ENCODE measurements at regions not wholly inside any gene's neighbourhood (a gene's known extent, or its start where the extent isn't known, plus 50 kb on each side); places are given as distances from the start of the nearest gene placed in this dataset.

DNA sequence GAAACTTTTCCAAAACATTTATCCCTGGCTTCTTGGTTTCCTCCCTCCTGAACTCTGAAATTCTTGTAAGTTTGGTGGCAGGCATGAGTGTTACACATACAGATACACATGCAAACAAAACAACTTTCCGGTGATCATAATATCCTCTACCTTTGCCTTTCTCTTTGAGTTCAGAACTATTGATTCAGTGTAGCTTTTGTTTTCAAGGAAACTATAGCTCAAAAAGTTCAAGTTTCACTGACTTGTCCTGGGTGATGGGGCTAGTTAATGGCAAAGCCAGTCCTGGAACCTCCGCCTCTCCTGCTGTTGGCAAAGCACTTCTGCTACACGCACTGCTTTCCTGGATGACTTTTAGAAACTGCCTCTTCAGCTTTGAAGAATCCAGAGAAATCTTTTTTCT lies 177.3 kb upstream of the FAT1 start:
- in situ Hi-C loops (cut with MboI; ENCODE audit: low sequenced_read_pairs), result no loop called here
- Histone ChIP-seq H3K36me3 (replicated peaks) (no peaks in the 10 kb centered on the region), H3K4me1 (no peaks in the 10 kb centered on the region), H3K27me3 (ENCODE audit: low read depth) (no peaks in the 10 kb centered on the region), H3K4me3 (no peak overlapping the region), H3K9me3 (no peaks in the 10 kb centered on the region)
- no peak for DNase-seq (ENCODE audit: low spot score in 2 of 2)

DNA sequence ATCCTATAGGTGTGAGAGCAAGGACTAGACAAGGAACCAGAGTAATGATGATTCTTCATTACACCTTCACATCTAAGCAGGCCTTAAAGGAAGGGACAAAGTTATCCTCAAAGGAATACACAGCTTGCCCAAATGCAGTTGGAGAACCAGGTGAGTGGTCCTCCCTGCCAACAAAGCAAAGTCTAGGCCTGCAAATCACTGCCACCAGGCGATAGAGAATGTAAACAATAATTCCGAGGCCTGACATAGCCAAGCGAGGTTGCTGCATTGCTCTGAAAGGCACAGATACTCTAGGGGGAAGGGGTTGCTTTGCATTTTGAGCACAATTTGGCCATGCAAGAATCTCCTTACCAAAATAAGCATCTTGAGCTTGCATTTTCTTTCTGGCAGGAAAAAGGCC lies 178.2 kb upstream of the FAT1 start:
- Histone ChIP-seq H3K9me3 (no peaks in the 10 kb centered on the region), H3K4me3 (no peak overlapping the region), H3K4me1 (no peaks in the 10 kb centered on the region), H3K27me3 (ENCODE audit: low read depth) (no peaks in the 10 kb centered on the region), H3K36me3 (replicated peaks) (no peaks in the 10 kb centered on the region)
- in situ Hi-C loops (cut with MboI; ENCODE audit: low sequenced_read_pairs), result no loop called here
- no peak for DNase-seq (ENCODE audit: low spot score in 2 of 2)

DNA sequence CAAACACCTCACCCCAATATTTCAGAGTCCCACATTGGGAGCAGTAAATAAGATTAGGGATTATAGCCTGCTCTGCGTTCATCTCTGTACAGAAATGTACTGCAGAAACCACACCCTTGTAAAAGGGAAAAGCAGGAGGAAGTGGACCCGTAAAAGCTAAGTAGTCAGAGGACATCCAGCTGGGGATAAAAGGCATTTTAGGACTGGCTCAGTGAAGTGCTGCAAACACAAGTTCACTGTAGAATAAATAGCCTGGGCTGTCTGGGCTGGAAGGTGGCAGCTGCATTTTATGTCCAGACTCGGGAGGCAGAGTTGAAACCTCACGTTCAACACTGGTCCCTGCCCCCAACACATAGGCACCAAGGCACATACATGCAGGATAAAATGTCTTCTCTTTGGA lies 178.7 kb upstream of the FAT1 start:
- no peaks in the 10 kb centered on the region for H3K36me3 ChIP-seq (replicated peaks)
- no peaks in the 10 kb centered on the region for H3K9me3 ChIP-seq
- DNase-seq (ENCODE audit: low spot score in 2 of 2), result no peak
- no peak overlapping the region for H3K4me3 ChIP-seq
- in situ Hi-C loops (cut with MboI; ENCODE audit: low sequenced_read_pairs), result no loop called here
- H3K27me3 ChIP-seq (ENCODE audit: low read depth), result no peaks in the 10 kb centered on the region
- H3K4me1 ChIP-seq, result no peaks in the 10 kb centered on the region

DNA sequence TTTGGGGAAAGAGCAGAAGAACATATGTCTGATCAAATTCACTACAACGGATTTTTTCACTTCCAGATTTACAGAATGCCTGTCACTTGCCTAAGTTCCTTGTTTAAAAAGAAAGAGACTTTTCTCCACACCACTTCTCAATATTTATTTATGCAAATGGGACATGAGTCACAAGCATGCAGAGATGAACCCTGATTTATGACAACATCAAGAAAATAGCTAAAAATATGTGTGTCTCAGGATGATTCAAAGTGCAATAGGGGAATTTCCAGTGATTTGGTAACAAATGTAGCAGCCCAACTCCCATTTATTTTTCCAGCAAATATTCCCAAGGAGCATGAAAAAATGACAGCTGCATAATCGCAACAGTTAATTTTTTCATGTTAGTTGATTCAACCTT lies 180.4 kb upstream of the FAT1 start:
- DNase-seq (ENCODE audit: low spot score in 2 of 2), result no peak
- H3K36me3 ChIP-seq (replicated peaks), result no peaks in the 10 kb centered on the region
- H3K4me3 ChIP-seq, result no peak overlapping the region
- H3K27me3 ChIP-seq (ENCODE audit: low read depth), result no peaks in the 10 kb centered on the region
- H3K9me3 ChIP-seq, result no peaks in the 10 kb centered on the region
- H3K4me1 ChIP-seq, result no peaks in the 10 kb centered on the region
- in situ Hi-C loops (cut with MboI; ENCODE audit: low sequenced_read_pairs), result no loop called here

DNA sequence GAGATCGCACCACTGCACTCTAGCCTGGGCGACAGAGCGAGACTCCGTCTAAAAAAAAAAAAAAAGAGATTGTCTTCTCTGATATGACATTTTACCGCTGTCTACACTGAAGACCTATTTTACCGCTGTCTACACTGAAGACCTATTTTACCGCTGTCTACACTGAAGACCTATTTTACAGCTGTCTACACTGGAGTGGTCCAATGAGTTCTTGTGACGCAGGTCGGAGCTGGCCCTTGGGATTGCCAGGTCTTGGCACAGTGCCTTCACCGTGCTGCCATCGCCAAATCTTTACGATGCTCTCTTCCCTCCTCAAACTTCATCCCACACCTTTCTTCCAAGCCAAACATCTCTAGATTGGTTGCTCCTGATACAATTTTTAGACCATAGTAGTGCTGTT lies 183.1 kb upstream of the FAT1 start:
- in situ Hi-C loops (cut with MboI; ENCODE audit: low sequenced_read_pairs), result no loop called here
- Histone ChIP-seq H3K4me3 (no peak overlapping the region), H3K4me1 (no peaks in the 10 kb centered on the region)

DNA sequence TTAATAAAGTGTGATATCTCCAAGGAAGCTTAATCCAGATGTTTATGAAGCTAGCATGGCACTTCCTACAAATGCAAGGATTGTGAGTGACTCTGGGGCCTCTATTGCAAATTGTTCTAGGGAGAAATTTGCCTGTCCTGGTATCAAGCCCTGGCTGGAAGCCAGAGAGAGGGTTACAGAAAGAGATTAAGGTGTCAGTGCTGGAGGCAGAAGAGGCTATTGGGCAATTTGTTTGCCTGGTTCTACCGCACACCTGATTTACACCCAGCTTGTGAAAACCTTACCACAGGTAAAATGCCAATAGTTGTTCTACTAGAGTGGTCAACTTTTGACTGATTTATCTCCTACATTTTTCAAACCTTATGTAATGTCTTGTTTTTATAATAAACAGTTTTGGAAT lies 186.7 kb upstream of the FAT1 start:
- in situ Hi-C loops (cut with MboI; ENCODE audit: low sequenced_read_pairs), result no loop called here
- Histone ChIP-seq H3K9me3 (no peaks in the 10 kb centered on the region), H3K36me3 (replicated peaks) (no peaks in the 10 kb centered on the region), H3K27me3 (ENCODE audit: low read depth) (no peaks in the 10 kb centered on the region; the same call in 1 of the 2 replicates), H3K4me3 (no peak overlapping the region), H3K4me1 (no peaks in the 10 kb centered on the region)
- no peak for DNase-seq (ENCODE audit: low spot score in 2 of 2)

More for the DNA sequence above, 183.1 kb upstream of the FAT1 start:
- no peaks in the 10 kb centered on the region; the same call in 1 of the 2 replicates for H3K27me3 ChIP-seq (ENCODE audit: low read depth)
- no peaks in the 10 kb centered on the region for H3K36me3 ChIP-seq (replicated peaks)
- no peaks in the 10 kb centered on the region for H3K9me3 ChIP-seq
- no peak for DNase-seq (ENCODE audit: low spot score in 2 of 2)

DNA sequence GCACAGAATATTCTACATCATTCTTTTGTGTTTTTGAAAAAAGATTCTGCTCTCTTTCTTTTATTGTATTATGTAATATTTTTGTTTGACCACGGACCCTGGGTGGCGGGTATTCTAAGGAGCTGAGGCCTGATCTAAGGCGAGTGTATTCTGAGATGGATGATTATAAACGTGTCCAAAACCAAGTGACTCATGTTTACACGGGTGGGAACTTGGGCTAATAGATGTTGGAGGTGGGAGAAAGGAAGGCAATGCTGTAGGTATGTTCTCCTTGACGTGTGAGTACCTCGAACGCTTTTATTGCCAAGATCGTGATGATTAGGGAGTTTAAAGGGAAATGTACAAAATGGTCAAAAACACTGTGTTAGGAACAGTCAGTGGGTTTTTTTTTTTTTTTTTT lies 188.9 kb upstream of the FAT1 start:
- Histone ChIP-seq H3K9me3 (no peaks in the 10 kb centered on the region), H3K4me3 (no peak overlapping the region), H3K36me3 (replicated peaks) (no peaks in the 10 kb centered on the region), H3K4me1 (no peaks in the 10 kb centered on the region), H3K27me3 (ENCODE audit: low read depth) (no peaks in the 10 kb centered on the region; the same call in 1 of the 2 replicates)
- no peak for DNase-seq (ENCODE audit: low spot score in 2 of 2)
- in situ Hi-C loops (cut with MboI; ENCODE audit: low sequenced_read_pairs), result no loop called here

DNA sequence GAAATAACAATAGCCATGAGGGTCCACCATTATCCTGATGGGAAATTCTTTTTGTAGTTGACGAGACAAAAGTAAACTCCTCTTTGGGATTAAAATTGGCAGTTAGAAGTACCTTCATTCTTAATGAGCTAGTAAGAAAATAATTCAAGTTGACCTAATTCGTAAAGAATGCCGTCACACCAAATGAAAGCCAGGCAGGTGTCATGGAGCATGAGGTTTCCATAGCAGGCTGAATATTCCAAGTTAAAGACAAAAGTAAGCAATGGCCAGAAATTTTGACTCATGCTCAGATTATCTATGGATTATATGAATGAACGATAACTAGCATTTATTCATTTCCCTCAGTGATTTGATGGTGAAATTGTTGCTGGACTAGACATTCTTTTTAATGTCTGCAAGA lies 192.2 kb upstream of the FAT1 start:
- Histone ChIP-seq H3K4me1 (peaks cover 2% of the 10 kb centered on the region), H3K4me3 (no peak overlapping the region), H3K9me3 (no peaks in the 10 kb centered on the region), H3K36me3 (replicated peaks) (no peaks in the 10 kb centered on the region), H3K27me3 (ENCODE audit: low read depth) (no peaks in the 10 kb centered on the region; the same call in 1 of the 2 replicates)
- in situ Hi-C loops (cut with MboI; ENCODE audit: low sequenced_read_pairs), result no loop called here
- no peak for DNase-seq (ENCODE audit: low spot score in 2 of 2)

DNA sequence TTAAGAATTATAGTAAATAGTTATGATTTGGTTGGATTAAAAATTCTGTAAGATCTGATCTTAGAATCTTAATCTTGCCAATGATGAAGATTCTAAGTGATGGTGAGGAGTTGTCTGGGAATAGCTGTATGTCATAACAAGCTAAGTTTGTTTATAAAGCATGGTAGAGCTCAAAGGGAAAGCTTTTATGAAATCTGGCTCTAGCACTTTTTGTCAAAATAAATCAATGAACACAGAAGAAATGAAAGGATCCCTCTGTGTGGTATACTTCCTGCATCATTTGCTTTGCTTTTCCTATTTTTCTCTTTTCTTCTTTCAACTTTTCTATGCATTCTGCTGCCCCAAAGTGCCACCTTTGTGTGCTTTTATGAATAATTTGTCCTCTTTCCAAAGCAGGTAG lies 193.5 kb upstream of the FAT1 start:
- in situ Hi-C loops (cut with MboI; ENCODE audit: low sequenced_read_pairs), result no loop called here
- no peak for DNase-seq (ENCODE audit: low spot score in 2 of 2)
- no peaks in the 10 kb centered on the region; the same call in 1 of the 2 replicates for H3K27me3 ChIP-seq (ENCODE audit: low read depth)
- no peak overlapping the region for H3K4me3 ChIP-seq
- no peaks in the 10 kb centered on the region for H3K9me3 ChIP-seq
- no peaks in the 10 kb centered on the region for H3K36me3 ChIP-seq (replicated peaks)
- peaks cover 7% of the 10 kb centered on the region for H3K4me1 ChIP-seq

DNA sequence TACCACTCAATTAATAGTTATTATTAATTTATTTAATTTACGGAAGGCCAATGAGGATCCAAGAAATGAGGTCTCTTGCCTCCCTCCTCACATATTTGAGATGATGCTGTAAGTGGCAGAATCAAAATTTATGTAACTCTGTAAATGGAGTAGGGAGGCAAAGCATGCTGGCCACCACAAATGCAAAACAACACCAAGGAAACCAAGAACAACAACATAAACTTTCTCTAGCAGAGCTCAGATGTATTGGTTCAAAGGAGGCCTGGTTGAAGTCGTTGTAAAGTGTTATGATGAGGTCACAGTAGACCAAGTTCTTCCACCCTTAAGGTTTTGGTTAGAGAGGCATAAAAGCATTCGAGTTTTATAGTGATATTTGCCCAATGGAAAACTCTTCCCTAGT lies 194.8 kb upstream of the FAT1 start:
- Histone ChIP-seq H3K4me3 (no peak overlapping the region), H3K4me1 (peaks cover 7% of the 10 kb centered on the region), H3K9me3 (no peaks in the 10 kb centered on the region), H3K27me3 (ENCODE audit: low read depth) (no peaks in the 10 kb centered on the region; the same call in 1 of the 2 replicates), H3K36me3 (replicated peaks) (no peaks in the 10 kb centered on the region)
- in situ Hi-C loops (cut with MboI; ENCODE audit: low sequenced_read_pairs), result no loop called here
- no peak for DNase-seq (ENCODE audit: low spot score in 2 of 2)

DNA sequence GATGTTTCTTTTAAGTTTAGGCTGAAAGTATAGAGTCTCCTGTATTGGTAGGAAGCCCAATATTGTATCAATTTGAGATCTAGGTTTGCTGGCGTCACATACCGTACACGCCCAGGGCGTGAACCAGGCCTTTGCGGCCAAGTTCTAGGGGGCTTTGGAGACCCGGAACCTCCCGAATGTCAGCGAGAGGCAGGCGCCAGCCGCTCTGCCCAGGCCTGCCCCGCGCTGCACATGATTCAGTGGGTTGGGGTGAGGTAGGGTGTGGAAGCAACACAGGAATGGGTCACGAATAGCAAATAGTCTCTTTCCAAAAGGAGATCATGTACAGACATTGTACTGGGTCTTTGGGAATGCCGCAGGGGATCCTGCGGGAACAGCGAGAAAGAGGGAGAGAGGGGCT lies 195.7 kb upstream of the FAT1 start:
- in situ Hi-C loops (cut with MboI; ENCODE audit: low sequenced_read_pairs), result no loop called here
- Histone ChIP-seq H3K4me3 (no peak overlapping the region), H3K36me3 (replicated peaks) (no peaks in the 10 kb centered on the region), H3K4me1 (peaks cover 7% of the 10 kb centered on the region), H3K9me3 (no peaks in the 10 kb centered on the region), H3K27me3 (ENCODE audit: low read depth) (no peaks in the 10 kb centered on the region; the same call in 1 of the 2 replicates)
- DNase-seq (ENCODE audit: low spot score in 2 of 2), result no peak

DNA sequence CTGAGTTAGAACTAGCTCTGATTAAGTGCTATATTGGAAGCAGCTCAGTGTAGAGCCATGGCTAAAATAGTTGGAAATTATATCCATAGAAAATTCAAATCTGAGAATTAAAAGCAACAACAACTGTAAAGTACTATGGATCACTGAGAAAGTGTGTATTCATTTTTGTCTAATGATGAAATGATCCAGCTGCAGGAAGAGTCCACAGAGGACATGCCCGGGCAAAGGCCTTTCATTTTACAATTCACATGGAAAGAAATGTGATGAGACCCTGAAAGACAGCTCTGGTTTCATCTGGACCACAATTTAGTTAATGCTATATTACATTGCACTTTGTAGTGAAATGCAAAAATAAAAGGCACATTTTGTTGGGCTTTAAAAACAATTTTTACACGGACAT lies 196.8 kb upstream of the FAT1 start:
- Histone ChIP-seq H3K4me1 (peaks cover 7% of the 10 kb centered on the region), H3K27me3 (ENCODE audit: low read depth) (no peaks in the 10 kb centered on the region; the same call in 1 of the 2 replicates), H3K9me3 (no peaks in the 10 kb centered on the region), H3K36me3 (replicated peaks) (no peaks in the 10 kb centered on the region), H3K4me3 (no peak overlapping the region)
- in situ Hi-C loops (cut with MboI; ENCODE audit: low sequenced_read_pairs), result no loop called here
- peak; percentile 20 to 29 for DNase-seq (ENCODE audit: low spot score in 2 of 2)

DNA sequence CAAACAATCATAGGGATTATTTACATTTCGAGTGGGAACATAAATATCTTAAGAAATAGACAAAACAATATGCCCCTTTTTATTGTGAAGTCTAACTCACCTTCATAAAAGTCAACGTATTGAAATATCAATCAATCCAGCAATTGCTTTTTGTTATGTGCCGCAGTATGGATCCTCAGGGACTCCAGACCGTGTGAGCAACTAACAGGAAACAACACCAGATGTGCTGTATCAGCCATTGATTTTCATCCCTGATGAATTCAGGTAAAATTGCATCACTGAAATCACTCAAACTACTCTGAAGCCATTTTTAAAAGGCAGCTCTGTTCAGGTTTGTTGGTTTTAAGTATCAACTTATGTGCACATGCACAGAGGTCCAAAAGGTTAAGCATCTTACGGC lies 197.3 kb upstream of the FAT1 start:
- no peak for DNase-seq (ENCODE audit: low spot score in 2 of 2)
- in situ Hi-C loops (cut with MboI; ENCODE audit: low sequenced_read_pairs), result no loop called here
- no peak overlapping the region for H3K4me3 ChIP-seq

DNA sequence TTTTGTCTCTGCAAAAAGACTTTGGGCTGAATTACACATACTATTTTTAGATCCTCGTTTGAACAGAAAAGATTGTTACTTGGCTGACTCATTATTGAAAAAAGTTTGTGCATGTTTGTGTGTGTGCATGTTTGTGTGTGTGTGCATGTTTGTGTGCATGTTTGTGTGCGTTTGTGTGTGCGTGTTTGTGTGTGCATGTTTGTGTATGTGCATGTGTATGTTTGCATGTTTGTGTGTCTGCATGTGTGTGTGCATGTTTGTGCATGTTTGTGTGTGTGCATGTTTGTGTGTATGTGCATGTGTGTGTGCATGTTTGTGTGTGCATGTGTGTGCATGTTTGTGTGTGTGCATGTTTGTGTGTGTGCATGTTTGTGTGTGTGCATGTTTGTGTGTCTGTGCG lies 201.1 kb upstream of the FAT1 start:
- Histone ChIP-seq H3K36me3 (replicated peaks) (no peaks in the 10 kb centered on the region), H3K4me3 (no peak overlapping the region), H3K27me3 (ENCODE audit: low read depth) (no peaks in the 10 kb centered on the region), H3K4me1 (peaks cover 7% of the 10 kb centered on the region), H3K9me3 (no peaks in the 10 kb centered on the region)
- no peak for DNase-seq (ENCODE audit: low spot score in 2 of 2)
- in situ Hi-C loops (cut with MboI; ENCODE audit: low sequenced_read_pairs), result no loop called here

More for the DNA sequence above, 197.3 kb upstream of the FAT1 start:
- no peaks in the 10 kb centered on the region; the same call in 1 of the 2 replicates for H3K27me3 ChIP-seq (ENCODE audit: low read depth)
- H3K36me3 ChIP-seq (replicated peaks), result no peaks in the 10 kb centered on the region
- H3K9me3 ChIP-seq, result no peaks in the 10 kb centered on the region
- H3K4me1 ChIP-seq, result peaks cover 7% of the 10 kb centered on the region

DNA sequence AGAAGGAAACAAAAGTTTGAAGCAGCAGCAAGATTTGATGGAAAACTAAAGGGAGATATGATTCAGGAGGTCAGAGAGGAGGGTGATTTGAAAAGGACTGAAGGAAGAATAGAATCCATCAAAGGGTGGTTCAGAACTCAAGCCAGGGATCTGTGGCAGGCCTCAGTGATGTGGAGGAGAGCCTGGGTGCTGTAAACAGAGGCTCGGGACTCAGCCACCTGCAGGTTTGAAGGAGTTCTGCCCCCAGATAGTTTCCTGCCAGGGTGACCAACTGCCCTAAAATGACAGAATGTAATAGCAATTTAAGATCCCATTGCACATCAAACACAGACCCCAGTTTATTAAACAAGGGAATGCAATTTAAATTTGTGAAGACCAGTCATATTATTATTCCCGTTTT lies 204.0 kb upstream of the FAT1 start:
- Histone ChIP-seq H3K9me3 (no peaks in the 10 kb centered on the region), H3K4me1 (no peaks in the 10 kb centered on the region), H3K36me3 (replicated peaks) (no peaks in the 10 kb centered on the region), H3K27me3 (ENCODE audit: low read depth) (no peaks in the 10 kb centered on the region), H3K4me3 (no peak overlapping the region)
- in situ Hi-C loops (cut with MboI; ENCODE audit: low sequenced_read_pairs), result no loop called here
- DNase-seq (ENCODE audit: low spot score in 2 of 2), result no peak
